ENCODE measurements at regions not wholly inside any gene's neighbourhood (a gene's known extent, or its start where the extent isn't known, plus 50 kb on each side); places are given as distances from the start of the nearest gene placed in this dataset.

GRCh38 chr2:207290833-207291624 lies 125.3 kb upstream of the KLF7 start:
- peaks cover 0 to 5% (median 0%) of the 10 kb centered on the region in 8 donors for H3K9me3 Mint-ChIP-seq
- Histone ChIP-seq H3K4me1 (ENCODE audit: insufficient read depth, low read length) (peaks cover 1% of the 10 kb centered on the region), H3K9me3 (ENCODE audit: control insufficient read depth in 1 of 2, low read length in 2 of 2) (no peaks in the 10 kb centered on the region), H3K4me3 (ENCODE audit: low read length in 2 of 2) (no peak overlapping the region), H3K27ac (ENCODE audit: low read depth, low read length) (no peak overlapping the region), H3K36me3 (ENCODE audit: insufficient read depth, low read length) (no peaks in the 10 kb centered on the region), H3K27me3 (ENCODE audit: insufficient read depth, low read length) (no peaks in the 10 kb centered on the region)
- DNase-seq, result no peak
- H3K4me1 Mint-ChIP-seq, result peaks cover 0 to 5% (median under 1%) of the 10 kb centered on the region in 4 donors
- intact Hi-C loops (cut with micrococcal nuclease), result no loop called here
- POLR2A ChIA-PET (ENCODE audit: partially characterized antibody), result no interaction called here
- no peaks in the 10 kb centered on the region for H3K36me3 Mint-ChIP-seq
- peak overlapping the region in 1 of 7 donors; percentile 2 for H3K27ac Mint-ChIP-seq
- no peak overlapping the region for H3K4me3 Mint-ChIP-seq
- peaks cover 0 to 1% of the 10 kb centered on the region in 2 donors for H3K27me3 Mint-ChIP-seq
- CTCF ChIA-PET (ENCODE audit: partially characterized antibody), result interaction anchor here (0.6 kb wide), 1 partner anchor 226 kb away, joined by 3 read pairs; no protein-coding TSS in a partner anchor

DNA sequence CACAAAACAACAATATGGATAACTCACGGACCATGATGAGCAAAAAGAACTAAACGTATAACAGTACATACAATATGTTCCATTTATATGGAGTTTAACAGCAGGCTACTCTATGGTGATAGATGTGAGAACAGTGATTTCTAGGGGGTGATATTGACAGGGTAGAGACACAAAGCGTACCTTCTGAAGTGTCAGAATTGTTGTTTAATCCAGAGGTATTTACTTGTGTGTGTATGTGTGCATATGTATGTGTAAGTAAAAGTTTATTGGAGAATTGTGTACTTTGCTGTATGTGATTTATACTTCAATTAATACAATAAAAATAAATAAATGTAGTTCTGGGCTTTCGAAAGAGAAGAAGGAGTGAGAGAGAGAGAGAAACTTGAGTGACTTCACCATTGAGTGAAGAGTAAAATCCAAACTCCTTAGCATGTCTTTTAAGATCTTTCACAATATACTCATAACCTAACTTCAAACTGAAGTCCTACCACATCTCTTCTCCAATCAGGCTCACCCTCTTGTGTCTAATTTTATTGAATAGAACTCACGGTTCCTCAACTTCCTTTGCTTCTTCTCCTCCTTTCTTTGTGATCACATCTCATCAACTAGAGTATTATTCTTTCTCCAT lies 126.0 kb upstream of the KLF7 start:
- H3K36me3 ChIP-seq (ENCODE audit: insufficient read depth, low read length), result no peaks in the 10 kb centered on the region
- DNase-seq, result no peak
- Mint-ChIP-seq H3K4me1 (no peaks in the 10 kb centered on the region), H3K36me3 (no peaks in the 10 kb centered on the region), H3K9me3 (peaks cover 0 to 5% (median 0%) of the 10 kb centered on the region in 8 donors), H3K27me3 (peaks cover 0 to 1% of the 10 kb centered on the region in 2 donors), H3K27ac (no peak overlapping the region), H3K4me3 (no peak overlapping the region)
- POLR2A ChIA-PET (ENCODE audit: partially characterized antibody), result no interaction called here
- intact Hi-C loops (cut with micrococcal nuclease), result no loop called here
- H3K27me3 ChIP-seq (ENCODE audit: insufficient read depth, low read length), result no peaks in the 10 kb centered on the region
- no peaks in the 10 kb centered on the region for H3K9me3 ChIP-seq (ENCODE audit: control insufficient read depth in 1 of 2, low read length in 2 of 2)
- H3K27ac ChIP-seq (ENCODE audit: low read depth, low read length), result no peak overlapping the region
- no peaks in the 10 kb centered on the region for H3K4me1 ChIP-seq (ENCODE audit: insufficient read depth, low read length)
- no peak overlapping the region for H3K4me3 ChIP-seq (ENCODE audit: low read length in 2 of 2)
- CTCF ChIA-PET (ENCODE audit: partially characterized antibody), result interaction anchor here (0.6 kb wide), 1 partner anchor 227 kb away, joined by 3 read pairs; no protein-coding TSS in a partner anchor

- Histone ChIP-seq H3K27me3 (ENCODE audit: insufficient read depth, low read length) (peaks cover 5% of the 10 kb centered on the region), H3K4me1 (ENCODE audit: insufficient read depth, low read length) (no peaks in the 10 kb centered on the region), H3K4me3 (ENCODE audit: low read length in 2 of 2) (no peak overlapping the region), H3K9me3 (ENCODE audit: control insufficient read depth in 1 of 2, low read length in 2 of 2) (no peaks in the 10 kb centered on the region), H3K27ac (ENCODE audit: low read depth, low read length) (no peak overlapping the region), H3K36me3 (ENCODE audit: insufficient read depth, low read length) (no peaks in the 10 kb centered on the region)
- ChIA-PET POLR2A (ENCODE audit: partially characterized antibody) (no interaction called here), CTCF (ENCODE audit: partially characterized antibody) (interaction anchor here (1.5 kb wide), 1 partner anchor 13 kb away, joined by 4 read pairs; no protein-coding TSS in a partner anchor)
- DNase-seq, result no peak
- Mint-ChIP-seq H3K27me3 (no peaks in the 10 kb centered on the region), H3K27ac (no peak overlapping the region), H3K4me3 (no peak overlapping the region), H3K9me3 (peaks cover 0 to 20% (median 6%) of the 10 kb centered on the region in 8 donors), H3K36me3 (peaks cover 0 to 7% of the 10 kb centered on the region in 2 donors), H3K4me1 (no peaks in the 10 kb centered on the region)
- intact Hi-C loops (cut with micrococcal nuclease), result no loop called here
These were observed 130.7 kb upstream of the KLF7 start for GRCh38 chr2:207296265-207296948.

DNA sequence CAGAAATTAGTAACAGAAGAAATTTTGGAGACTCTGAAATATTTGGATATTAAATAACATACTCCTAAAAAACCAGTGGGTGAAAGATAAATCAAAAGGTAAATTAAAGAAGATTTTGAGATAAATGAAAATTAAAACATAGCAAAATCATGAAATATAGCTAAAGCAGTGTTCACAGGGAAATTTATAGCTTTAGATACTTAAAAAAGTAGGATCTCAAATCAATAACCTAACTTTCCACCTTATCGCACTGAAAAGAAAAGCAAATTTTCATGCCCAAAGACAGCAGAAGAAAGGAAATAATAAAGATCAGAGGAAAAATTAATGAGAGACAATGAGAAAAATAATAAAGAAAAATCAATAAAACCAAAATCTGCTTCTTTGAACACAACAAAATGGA lies 135.1 kb upstream of the KLF7 start:
- intact Hi-C loops (cut with micrococcal nuclease), result no loop called here
- no peak overlapping the region for H3K27ac Mint-ChIP-seq
- Histone ChIP-seq H3K27ac (ENCODE audit: low read depth, low read length) (no peak overlapping the region), H3K27me3 (ENCODE audit: insufficient read depth, low read length) (peaks cover 5% of the 10 kb centered on the region), H3K9me3 (ENCODE audit: control insufficient read depth in 1 of 2, low read length in 2 of 2) (no peaks in the 10 kb centered on the region), H3K4me1 (ENCODE audit: insufficient read depth, low read length) (no peaks in the 10 kb centered on the region), H3K4me3 (ENCODE audit: low read length in 2 of 2) (no peak overlapping the region), H3K36me3 (ENCODE audit: insufficient read depth, low read length) (no peaks in the 10 kb centered on the region)
- H3K9me3 Mint-ChIP-seq, result peaks cover 0 to 15% (median 4%) of the 10 kb centered on the region in 8 donors
- CTCF ChIA-PET (ENCODE audit: partially characterized antibody), result no interaction called here
- peaks cover 0 to 1% of the 10 kb centered on the region in 2 donors for H3K27me3 Mint-ChIP-seq
- DNase-seq, result no peak
- H3K4me3 Mint-ChIP-seq, result no peak overlapping the region
- peaks cover 0 to 7% of the 10 kb centered on the region in 2 donors for H3K36me3 Mint-ChIP-seq
- no peaks in the 10 kb centered on the region for H3K4me1 Mint-ChIP-seq
- POLR2A ChIA-PET (ENCODE audit: partially characterized antibody), result no interaction called here

DNA sequence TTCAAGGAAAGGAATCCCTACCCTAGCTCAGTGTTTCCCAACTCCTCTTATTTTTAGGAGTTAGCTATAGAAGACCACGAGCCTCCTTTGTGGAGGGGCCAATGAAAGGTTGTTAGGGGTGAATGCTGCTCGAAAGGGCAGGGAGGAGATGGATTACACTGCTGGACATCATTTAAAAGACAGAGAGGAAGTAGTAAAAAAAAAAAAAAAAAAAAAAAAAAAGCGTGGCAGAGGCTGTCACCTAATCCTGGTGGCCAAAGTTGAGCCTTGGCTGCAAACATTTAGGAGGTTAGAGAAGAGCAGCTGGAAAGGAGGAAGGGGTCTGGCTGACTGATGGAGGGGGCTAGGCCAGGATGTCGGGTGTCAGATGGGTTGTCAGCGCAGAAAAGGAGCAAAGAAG lies 139.0 kb upstream of the KLF7 start:
- intact Hi-C loops (cut with micrococcal nuclease), result no loop called here
- H3K4me1 Mint-ChIP-seq, result peaks cover 6 to 14% (median 8%) of the 10 kb centered on the region in 4 donors
- ChIA-PET POLR2A (ENCODE audit: partially characterized antibody) (no interaction called here), CTCF (ENCODE audit: partially characterized antibody) (interaction anchor here (0.7 kb wide), 1 partner anchor 9 kb away, joined by 3 read pairs; no protein-coding TSS in a partner anchor)
- H3K36me3 ChIP-seq (ENCODE audit: insufficient read depth, low read length), result no peaks in the 10 kb centered on the region
- H3K9me3 Mint-ChIP-seq, result peaks cover 0 to 12% (median 3%) of the 10 kb centered on the region in 8 donors
- H3K27ac Mint-ChIP-seq, result no peak overlapping the region
- H3K9me3 ChIP-seq (ENCODE audit: control insufficient read depth in 1 of 2, low read length in 2 of 2), result no peaks in the 10 kb centered on the region
- H3K4me1 ChIP-seq (ENCODE audit: insufficient read depth, low read length), result peaks cover 10% of the 10 kb centered on the region
- H3K27me3 ChIP-seq (ENCODE audit: insufficient read depth, low read length), result no peaks in the 10 kb centered on the region
- H3K27ac ChIP-seq (ENCODE audit: low read depth, low read length), result no peak overlapping the region
- peaks cover 0 to 1% of the 10 kb centered on the region in 2 donors for H3K27me3 Mint-ChIP-seq
- no peaks in the 10 kb centered on the region for H3K36me3 Mint-ChIP-seq
- H3K4me3 ChIP-seq (ENCODE audit: low read length in 2 of 2), result no peak overlapping the region
- H3K4me3 Mint-ChIP-seq, result no peak overlapping the region
- no peak for DNase-seq

DNA sequence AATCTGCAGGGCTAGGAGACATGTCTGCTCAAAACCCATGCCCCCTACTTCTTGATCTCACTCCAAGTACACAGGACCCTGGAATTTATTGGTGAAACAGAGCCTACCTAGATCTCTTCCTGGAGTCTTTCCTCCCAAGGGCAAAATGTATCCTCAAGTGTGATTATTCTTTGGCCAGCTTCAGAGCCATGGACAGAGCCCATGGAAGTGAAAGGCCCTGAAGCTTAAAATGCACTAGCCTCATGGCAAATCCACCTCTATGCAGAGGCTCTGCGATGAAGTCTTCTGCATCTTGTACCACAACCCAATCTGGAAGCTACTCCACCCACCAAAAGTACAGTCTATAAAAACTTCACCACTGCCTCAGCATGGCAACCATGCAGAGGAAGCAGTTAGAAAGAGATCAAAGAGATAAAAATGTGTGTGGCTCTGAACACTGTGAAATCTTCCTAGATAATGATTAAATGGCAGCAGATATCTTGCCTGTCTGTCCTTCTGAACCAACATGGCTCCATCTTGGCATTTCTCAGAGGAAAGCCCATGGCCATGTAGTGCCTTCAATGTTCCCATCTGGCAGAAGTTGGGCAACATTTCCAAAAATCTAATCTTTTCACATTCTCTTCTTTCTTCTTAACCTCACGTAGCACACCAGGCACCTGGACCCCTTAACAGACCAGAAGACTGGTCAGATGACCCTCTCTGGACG lies 142.9 kb upstream of the KLF7 start:
- Mint-ChIP-seq H3K4me3 (peak overlapping the region in 3 of 8 donors; percentile 12 to 30 (median 18)), H3K9me3 (peaks cover 0 to 1% (median 0%) of the 10 kb centered on the region in 8 donors), H3K36me3 (no peaks in the 10 kb centered on the region)

More for the DNA sequence above, 142.9 kb upstream of the KLF7 start:
- H3K9me3 ChIP-seq (ENCODE audit: control insufficient read depth in 1 of 2, low read length in 2 of 2), result no peaks in the 10 kb centered on the region
- peaks cover 10% of the 10 kb centered on the region for H3K4me1 ChIP-seq (ENCODE audit: insufficient read depth, low read length)
- H3K36me3 ChIP-seq (ENCODE audit: insufficient read depth, low read length), result no peaks in the 10 kb centered on the region
- H3K4me3 ChIP-seq (ENCODE audit: low read length in 2 of 2), result no peak overlapping the region
- intact Hi-C loops (cut with micrococcal nuclease), result no loop called here
- H3K27ac ChIP-seq (ENCODE audit: low read depth, low read length), result no peak overlapping the region
- peak in 1 of 5 donors; percentile 9 for DNase-seq
- no peaks in the 10 kb centered on the region for H3K27me3 Mint-ChIP-seq
- ChIA-PET POLR2A (ENCODE audit: partially characterized antibody) (no interaction called here), CTCF (ENCODE audit: partially characterized antibody) (no interaction called here)
- H3K27me3 ChIP-seq (ENCODE audit: insufficient read depth, low read length), result no peaks in the 10 kb centered on the region
- H3K27ac Mint-ChIP-seq, result no peak overlapping the region
- H3K4me1 Mint-ChIP-seq, result peaks cover 8 to 17% (median 9%) of the 10 kb centered on the region in 4 donors
